OCI-LY3 (cell line): ENCODE measurements at regions not wholly inside any gene's neighbourhood (a gene's known extent, or its start where the extent isn't known, plus 50 kb on each side); places are given as distances from the start of the nearest gene placed in this dataset.

Source experiments
- EZH2phosphoT487 ChIP-seq: fragments of 200-600 bp; shearing (Covaris generic); IDR thresholded peaks from 2 replicates; pipeline ENCODE4 v1.6.1; 2018; ENCODE audit warnings: antibody characterized with exemption, mixed run types, low read depth
- TF ChIP-seq, protein P1 (sequence below): fragments of 200-600, 300-600 bp; sonication (generic); IDR thresholded peaks from 2 replicates; pipeline ENCODE4 v1.5.1; 2014; ENCODE audit warnings: antibody characterized with exemption, low read length, low read depth

DNA sequence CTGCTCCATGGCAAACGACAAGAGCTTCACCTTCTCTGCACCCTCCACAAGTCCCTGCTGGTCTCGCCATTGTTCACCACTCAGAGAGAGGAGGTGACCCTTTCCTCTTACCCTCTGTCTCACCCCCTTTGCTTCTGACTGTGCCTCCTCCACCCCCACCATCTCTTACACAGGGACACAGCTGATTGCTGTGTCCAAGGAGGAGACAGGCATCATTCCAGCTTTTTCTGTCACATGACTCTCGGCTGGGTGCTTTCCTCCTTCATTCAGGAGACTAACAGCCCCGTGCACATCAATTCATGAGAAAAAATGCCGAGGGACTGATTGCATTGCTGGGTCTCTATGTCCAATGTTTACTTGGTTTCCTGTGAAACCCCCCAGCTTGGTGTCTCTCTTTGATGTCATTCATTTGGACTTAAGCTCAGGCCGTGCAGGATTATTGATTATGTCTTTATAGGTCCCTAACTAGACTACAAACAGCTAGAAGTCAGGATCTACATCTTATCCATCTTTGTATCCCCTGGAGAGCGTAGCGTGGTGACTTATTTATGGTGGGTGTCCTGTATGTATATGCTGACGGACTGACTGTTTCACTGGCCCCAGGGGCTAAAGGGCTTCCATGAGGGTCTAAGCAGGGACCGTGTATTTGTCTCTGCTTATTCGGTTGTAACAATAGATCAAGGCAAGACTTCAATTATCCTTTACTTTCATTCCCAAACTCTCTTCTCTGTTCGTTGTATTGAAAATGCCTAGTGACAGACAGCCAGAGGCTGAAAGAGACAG lies 82.2 kb upstream of the CDH13 start:
- TF ChIP-seq, protein P1, sequence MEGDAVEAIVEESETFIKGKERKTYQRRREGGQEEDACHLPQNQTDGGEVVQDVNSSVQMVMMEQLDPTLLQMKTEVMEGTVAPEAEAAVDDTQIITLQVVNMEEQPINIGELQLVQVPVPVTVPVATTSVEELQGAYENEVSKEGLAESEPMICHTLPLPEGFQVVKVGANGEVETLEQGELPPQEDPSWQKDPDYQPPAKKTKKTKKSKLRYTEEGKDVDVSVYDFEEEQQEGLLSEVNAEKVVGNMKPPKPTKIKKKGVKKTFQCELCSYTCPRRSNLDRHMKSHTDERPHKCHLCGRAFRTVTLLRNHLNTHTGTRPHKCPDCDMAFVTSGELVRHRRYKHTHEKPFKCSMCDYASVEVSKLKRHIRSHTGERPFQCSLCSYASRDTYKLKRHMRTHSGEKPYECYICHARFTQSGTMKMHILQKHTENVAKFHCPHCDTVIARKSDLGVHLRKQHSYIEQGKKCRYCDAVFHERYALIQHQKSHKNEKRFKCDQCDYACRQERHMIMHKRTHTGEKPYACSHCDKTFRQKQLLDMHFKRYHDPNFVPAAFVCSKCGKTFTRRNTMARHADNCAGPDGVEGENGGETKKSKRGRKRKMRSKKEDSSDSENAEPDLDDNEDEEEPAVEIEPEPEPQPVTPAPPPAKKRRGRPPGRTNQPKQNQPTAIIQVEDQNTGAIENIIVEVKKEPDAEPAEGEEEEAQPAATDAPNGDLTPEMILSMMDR = no peak
- TF ChIP-seq EZH2phosphoT487 = no peak
